Smooth muscle cell (in vitro differentiated cells): ENCODE measurements at regions not wholly inside any gene's neighbourhood (a gene's known extent, or its start where the extent isn't known, plus 50 kb on each side); places are given as distances from the start of the nearest gene placed in this dataset.
A peak's percentile ranks its signal among the peaks of the same experiment; 100 is the strongest.

ENCODE experiments used
- DNase-seq: peaks from one replicate; lab custom pipeline; 2025; ENCODE audit not compliant: unreplicated experiment; lab: John Stamatoyannopoulos, UW
- H2AFZ ChIP-seq: fragments of 200-600 bp; sonication (generic); 2 replicates; pipeline ENCODE4 v1.6.0; 2016; ENCODE audit warnings: antibody characterized with exemption, low read depth, mild to moderate bottlenecking
- H3F3A ChIP-seq: fragments of 200-600 bp; sonication (generic); 2 replicates; pipeline ENCODE4 v1.6.0; 2017; ENCODE audit warnings: antibody characterized with exemption, low read depth
- H3K27ac ChIP-seq: fragments of 200-600 bp; sonication (generic); 2 replicates; pipeline ENCODE4 v1.5.1; 2016; ENCODE audit warnings: low read depth, mild to moderate bottlenecking
- H3K27me3 ChIP-seq: fragments of 200-600 bp; sonication (generic); 2 replicates; pipeline ENCODE4 v1.6.1; 2016; ENCODE audit warnings: low read depth, mild to moderate bottlenecking
- H3K36me3 ChIP-seq: fragments of 200-600 bp; sonication (generic); 2 replicates; pipeline ENCODE4 v1.5.1; 2016; ENCODE audit warnings: low read depth
- H3K4me1 ChIP-seq: fragments of 200-600 bp; sonication (generic); 2 replicates; pipeline ENCODE4 v1.5.1; 2016; ENCODE audit warnings: low read depth
- H3K4me2 ChIP-seq: fragments of 200-600 bp; sonication (generic); 2 replicates; pipeline ENCODE4 v1.6.0; 2016; ENCODE audit warnings: mild to moderate bottlenecking
- H3K4me3 ChIP-seq: fragments of 200-600 bp; sonication (generic); 2 replicates; pipeline ENCODE4 v1.5.1; 2016; ENCODE audit warnings: mild to moderate bottlenecking
- H3K79me2 ChIP-seq: fragments of 200-600 bp; sonication (generic); 2 replicates; pipeline ENCODE4 v1.6.0; 2016; ENCODE audit warnings: low read depth, mild to moderate bottlenecking
- H3K9ac ChIP-seq: fragments of 200-600 bp; sonication (generic); 2 replicates; pipeline ENCODE4 v1.6.0; 2016; ENCODE audit warnings: low read depth
- H3K9me3 ChIP-seq: fragments of 200-600 bp; sonication (generic); replicated peaks from 2 replicates; pipeline ENCODE4 v1.5.1; 2016; ENCODE audit warnings: low read depth
- H4K20me1 ChIP-seq: fragments of 200-600 bp; sonication (generic); 2 replicates; pipeline ENCODE4 v1.6.0; 2016; ENCODE audit warnings: low read depth
- WGBS: methylation state at CpG from one replicate; pipeline ENCODE4 v1.1.7; 2016; ENCODE audit warnings: low lambda C conversion rate; 5-methylcytosine and 5-hydroxymethylcytosine counted together
- TF ChIP-seq, protein P1 (sequence below): fragments of 200-600 bp; sonication (generic); IDR thresholded peaks from 2 replicates; pipeline ENCODE4 v1.5.1; 2017; ENCODE audit warnings: borderline replicate concordance, mild to moderate bottlenecking, antibody characterized with exemption; ENCODE audit not compliant: insufficient read depth, poor library complexity, severe bottlenecking

DNA sequence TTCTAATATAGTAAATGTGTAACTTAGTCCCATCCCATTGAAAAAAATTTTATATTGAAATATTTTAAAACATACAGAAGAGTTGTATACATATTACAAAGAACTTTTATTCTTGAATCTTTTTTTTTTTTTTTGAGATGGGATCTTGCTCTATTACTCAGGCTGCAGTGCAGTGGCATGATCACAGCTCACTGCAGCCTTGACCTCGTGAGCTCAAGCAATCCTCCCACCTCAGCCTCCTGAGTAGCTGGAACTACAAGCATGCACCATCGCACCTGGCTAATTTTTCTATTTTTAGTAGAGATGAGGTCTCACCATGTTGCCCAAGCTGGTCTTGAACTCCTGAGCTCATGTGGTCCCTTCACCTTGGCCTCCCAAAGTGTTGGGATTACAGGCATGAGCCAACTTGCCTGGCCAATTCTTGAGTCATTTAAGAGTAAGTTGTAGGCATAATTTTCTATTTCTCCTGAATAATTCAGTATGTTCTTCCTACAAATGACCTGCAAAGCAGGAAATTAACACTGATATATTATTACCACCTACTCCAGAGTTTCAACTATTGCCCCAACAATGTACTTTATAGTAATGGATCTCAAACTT lies 153.0 kb upstream of the BMP4 start:
- Histone ChIP-seq H3K27ac (peak overlapping the region; percentile 72), H2AFZ (no peak overlapping the region), H3K4me2 (peak overlapping the region; percentile 26), H3K27me3 (no peaks in the 10 kb centered on the region), H3K79me2 (no peaks in the 10 kb centered on the region), H3F3A (peaks cover 7% of the 10 kb centered on the region), H3K36me3 (no peaks in the 10 kb centered on the region), H3K9me3 (no peaks in the 10 kb centered on the region), H3K4me1 (peaks cover 6% of the 10 kb centered on the region), H3K9ac (no peak overlapping the region), H3K4me3 (no peak overlapping the region), H4K20me1 (no peaks in the 10 kb centered on the region)
- TF ChIP-seq, protein P1, sequence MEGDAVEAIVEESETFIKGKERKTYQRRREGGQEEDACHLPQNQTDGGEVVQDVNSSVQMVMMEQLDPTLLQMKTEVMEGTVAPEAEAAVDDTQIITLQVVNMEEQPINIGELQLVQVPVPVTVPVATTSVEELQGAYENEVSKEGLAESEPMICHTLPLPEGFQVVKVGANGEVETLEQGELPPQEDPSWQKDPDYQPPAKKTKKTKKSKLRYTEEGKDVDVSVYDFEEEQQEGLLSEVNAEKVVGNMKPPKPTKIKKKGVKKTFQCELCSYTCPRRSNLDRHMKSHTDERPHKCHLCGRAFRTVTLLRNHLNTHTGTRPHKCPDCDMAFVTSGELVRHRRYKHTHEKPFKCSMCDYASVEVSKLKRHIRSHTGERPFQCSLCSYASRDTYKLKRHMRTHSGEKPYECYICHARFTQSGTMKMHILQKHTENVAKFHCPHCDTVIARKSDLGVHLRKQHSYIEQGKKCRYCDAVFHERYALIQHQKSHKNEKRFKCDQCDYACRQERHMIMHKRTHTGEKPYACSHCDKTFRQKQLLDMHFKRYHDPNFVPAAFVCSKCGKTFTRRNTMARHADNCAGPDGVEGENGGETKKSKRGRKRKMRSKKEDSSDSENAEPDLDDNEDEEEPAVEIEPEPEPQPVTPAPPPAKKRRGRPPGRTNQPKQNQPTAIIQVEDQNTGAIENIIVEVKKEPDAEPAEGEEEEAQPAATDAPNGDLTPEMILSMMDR = no peak
- 77% methylated on average over 2 of the region's 2 CpGs for WGBS
- no peak for DNase-seq

DNA sequence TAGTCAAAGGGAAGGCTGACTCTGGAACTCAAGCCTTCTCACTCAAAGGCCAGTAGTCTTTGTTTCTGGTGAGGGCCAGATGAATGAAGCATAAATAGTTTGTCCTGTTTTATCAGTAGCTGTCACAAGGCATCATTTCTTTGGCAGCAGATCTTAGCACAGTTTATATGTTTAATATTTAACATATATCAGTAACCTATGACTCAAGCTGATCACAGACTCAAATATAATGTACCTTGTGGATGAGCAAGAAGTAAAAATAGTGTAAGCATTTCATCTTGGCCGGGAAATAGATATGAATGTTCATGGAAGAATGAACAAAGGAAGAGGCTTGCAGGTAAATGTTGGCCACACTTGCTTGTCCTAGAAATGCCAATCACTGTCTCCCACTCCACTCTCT lies 158.3 kb upstream of the BMP4 start:
- Histone ChIP-seq H3K9me3 (no peaks in the 10 kb centered on the region), H3K27ac (no peak overlapping the region), H3K79me2 (no peaks in the 10 kb centered on the region), H3K4me2 (no peak overlapping the region), H3K4me3 (no peak overlapping the region), H3K27me3 (no peaks in the 10 kb centered on the region), H2AFZ (no peak overlapping the region), H3K36me3 (no peaks in the 10 kb centered on the region), H3F3A (no peaks in the 10 kb centered on the region), H3K9ac (no peak overlapping the region), H3K4me1 (no peaks in the 10 kb centered on the region), H4K20me1 (no peaks in the 10 kb centered on the region)
- TF ChIP-seq, protein P1 = no peak
- 88% methylated on average over 1 of the region's 1 CpG for WGBS
- no peak for DNase-seq

DNA sequence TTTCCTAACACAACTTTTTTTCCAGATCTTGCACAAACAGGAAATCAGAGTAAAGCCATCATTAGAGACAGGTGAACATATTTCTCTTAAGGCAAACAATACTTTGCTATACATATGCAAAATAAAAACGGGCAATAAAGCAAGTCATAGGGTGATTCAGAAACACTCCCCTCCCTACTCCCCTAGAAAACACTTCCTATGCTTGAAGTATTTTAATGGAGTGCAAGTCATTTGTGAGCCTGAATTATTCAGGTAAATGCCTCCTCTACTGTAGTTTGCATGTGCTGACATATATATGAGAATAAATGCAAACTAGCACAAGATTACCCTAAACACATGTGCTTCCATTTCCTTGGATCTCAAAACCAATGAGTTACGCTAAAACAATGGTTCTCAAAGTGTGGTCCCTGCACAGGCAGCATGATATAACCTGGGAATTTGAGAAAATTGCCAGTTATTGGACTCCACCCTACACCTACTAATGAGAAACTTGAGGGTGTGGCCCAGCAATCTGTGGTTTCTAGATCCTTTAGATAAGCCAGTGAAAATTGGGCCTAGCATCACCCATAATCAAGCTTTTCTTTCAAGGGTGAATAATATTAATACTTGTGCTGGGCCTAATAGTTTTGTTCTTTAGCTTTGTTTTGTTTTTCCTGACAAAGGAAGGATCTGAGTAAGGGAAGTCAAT lies 159.7 kb upstream of the BMP4 start:
- no peak overlapping the region for H3K4me3 ChIP-seq
- H3K9me3 ChIP-seq = no peaks in the 10 kb centered on the region
- H3K79me2 ChIP-seq = no peaks in the 10 kb centered on the region
- no peak overlapping the region for H2AFZ ChIP-seq
- no peak overlapping the region for H3K9ac ChIP-seq
- no peak overlapping the region for H3K27ac ChIP-seq
- H3K27me3 ChIP-seq = no peaks in the 10 kb centered on the region
- H3F3A ChIP-seq = no peaks in the 10 kb centered on the region
- no peak for DNase-seq
- 89% methylated on average over 2 of the region's 2 CpGs for WGBS
- H3K4me1 ChIP-seq = no peaks in the 10 kb centered on the region
- TF ChIP-seq, protein P1 = no peak
- H4K20me1 ChIP-seq = no peaks in the 10 kb centered on the region
- H3K4me2 ChIP-seq = no peak overlapping the region
- H3K36me3 ChIP-seq = no peaks in the 10 kb centered on the region

DNA sequence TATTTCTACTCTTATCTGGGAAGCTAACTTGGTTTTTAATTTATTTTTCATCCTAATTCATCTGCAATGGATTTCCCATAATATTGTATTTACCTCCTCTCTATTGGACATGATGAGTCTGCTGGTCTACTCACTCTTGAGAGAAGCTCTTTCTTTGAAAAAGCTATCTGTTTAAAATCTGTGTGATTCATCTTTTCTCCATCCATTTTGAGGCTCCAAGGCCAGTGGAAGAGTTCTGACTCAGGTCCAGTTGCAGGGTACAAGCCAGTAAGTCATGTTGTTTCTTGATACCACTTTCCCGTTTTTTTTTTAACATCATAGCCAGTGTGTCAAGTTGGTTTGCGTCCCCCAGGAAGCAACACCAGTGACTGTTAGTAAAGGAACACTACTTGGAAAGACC lies 160.3 kb upstream of the BMP4 start:
- Histone ChIP-seq H3K4me1 (no peaks in the 10 kb centered on the region), H3K9me3 (no peaks in the 10 kb centered on the region), H2AFZ (no peak overlapping the region), H3K36me3 (no peaks in the 10 kb centered on the region), H3K4me3 (no peak overlapping the region), H3F3A (no peaks in the 10 kb centered on the region), H3K27me3 (no peaks in the 10 kb centered on the region), H3K79me2 (no peaks in the 10 kb centered on the region), H3K27ac (no peak overlapping the region), H4K20me1 (no peaks in the 10 kb centered on the region), H3K4me2 (no peak overlapping the region), H3K9ac (no peak overlapping the region)
- no peak for DNase-seq
- TF ChIP-seq, protein P1 = no peak
- 91% methylated on average over 2 of the region's 2 CpGs for WGBS
